GM12878 (cell line): ENCODE measurements at regions not wholly inside any gene's neighbourhood (a gene's known extent, or its start where the extent isn't known, plus 50 kb on each side); places are given as distances from the start of the nearest gene placed in this dataset.
"Not testable (repeated sequence)": the region's sequence is repeated elsewhere in the genome, so short reads cannot be mapped to it uniquely, and the experiment has no call there.

Experiments used
- ATAC-seq: fragments of 200-7000 bp; cut with Tn5 transposase; 3 replicates; pipeline ENCODE4 v1.9.1; 2020; ENCODE audit warnings: mild to moderate bottlenecking, moderate library complexity
- BruUV-seq: library from RNA; stranded (reverse); fragments of 400-500 nt; replicated peaks from 2 replicates; lab custom pipeline; 2021; lab: Mats Ljungman, UMichigan
- CTCF ChIA-PET: fragments of 300-600 bp; sonication (Branson Sonifier 250); formaldehyde crosslinking; extraction: SDS; loops from one replicate; lab custom pipeline; 2021; ENCODE audit warnings: inconsistent platforms; lab: Yijun Ruan, JAX
- POLR2A ChIA-PET: fragments of 350-600 bp; formaldehyde crosslinking; extraction: SDS; loops from one replicate; lab custom pipeline; 2021; ENCODE audit warnings: inconsistent platforms; lab: Charles Lee
- RAD21 ChIA-PET: fragments of 300-600 bp; sonication (Branson Sonifier 250); formaldehyde crosslinking; loops from one replicate; lab custom pipeline; 2023; ENCODE audit warnings: antibody characterized with exemption; ENCODE audit not compliant: unreplicated experiment; lab: Charles Lee
- SMC1A ChIA-PET: fragments of 300-600 bp; sonication (Branson Sonifier 250); formaldehyde crosslinking; loops from one replicate; lab custom pipeline; 2023; ENCODE audit not compliant: unreplicated experiment, uncharacterized antibody; lab: Charles Lee
- DNase-seq: peaks from one replicate; pipeline ENCODE4 v3.0.0-alpha.2; 2011; ENCODE audit warnings: low read depth, low spot score
- FAIRE-seq: peaks from 3 replicates; lab custom pipeline; 2011; peaks lifted over from hg19 to GRCh38; lab: Jason Lieb, UNC
- H2AFZ ChIP-seq: 2 replicates; pipeline ENCODE4 v1.6.0; 2011; ENCODE audit warnings: low read depth, low read length, control low read depth; ENCODE audit not compliant: control insufficient read depth
- H3K27ac ChIP-seq: 2 replicates; pipeline ENCODE4 v1.5.1; 2011; ENCODE audit warnings: control low read depth; ENCODE audit not compliant: control insufficient read depth, insufficient read depth
- H3K27me3 ChIP-seq, 2 experiments: replicated peaks in 1 of 2; 2 replicates each; pipeline versions ENCODE4 v1.6.0 to v1.6.1; 2011; ENCODE audit warnings: low read length in 1 of 2; ENCODE audit not compliant: control insufficient read depth in 2 of 2, insufficient read depth in 2 of 2
- H3K36me3 ChIP-seq, 2 experiments: 2 replicates each; pipeline ENCODE4 v1.5.1; 2011; ENCODE audit warnings: low read length in 1 of 2; ENCODE audit not compliant: control insufficient read depth in 2 of 2, insufficient read depth in 2 of 2
- H3K4me1 ChIP-seq: 2 replicates; pipeline ENCODE4 v1.6.1; 2011; ENCODE audit warnings: mild to moderate bottlenecking, low read length, moderate library complexity, mixed read lengths; ENCODE audit not compliant: control insufficient read depth, insufficient read depth
- H3K4me2 ChIP-seq: 2 replicates; pipeline ENCODE4 v1.6.0; 2011; ENCODE audit warnings: control low read depth; ENCODE audit not compliant: control insufficient read depth, insufficient read depth
- H3K4me3 ChIP-seq: fragments of 200-600 bp; sonication (generic); 2 replicates; pipeline ENCODE4 v1.5.1; 2016
- H3K79me2 ChIP-seq: 2 replicates; pipeline ENCODE4 v1.6.0; 2011; ENCODE audit warnings: low read length; ENCODE audit not compliant: control insufficient read depth, insufficient read depth
- H3K9ac ChIP-seq: 2 replicates; pipeline ENCODE4 v1.8.0; 2011; ENCODE audit warnings: low read length, control low read depth, mixed read lengths; ENCODE audit not compliant: control insufficient read depth, insufficient read depth
- H3K9me3 ChIP-seq: replicated peaks from 3 replicates; pipeline ENCODE4 v1.5.1; 2011; ENCODE audit warnings: mild to moderate bottlenecking, low read length; ENCODE audit not compliant: control insufficient read depth, insufficient read depth
- H4K20me1 ChIP-seq: 2 replicates; pipeline ENCODE4 v1.6.0; 2011; ENCODE audit not compliant: control insufficient read depth, insufficient read depth
- LARP7 ChIP-seq: fragments of 450-650 bp; IDR thresholded peaks from 2 replicates; pipeline ENCODE4 v1.6.1; 2017; ENCODE audit warnings: mild to moderate bottlenecking
- in situ Hi-C: fragments of 300-500 bp; cut with MboI; formaldehyde crosslinking; loops from 9 replicates; pipeline ENCODE4 v1.14.3; 2018; ENCODE audit warnings: mixed read lengths
- intact Hi-C: fragments of 100-400 bp; cut with micrococcal nuclease; formaldehyde crosslinking; loops from one replicate; pipeline ENCODE4 v1.14.2; 2022; ENCODE audit not compliant: unreplicated experiment
- TF ChIP-seq, protein P1 (sequence below): IDR thresholded peaks from 2 replicates; pipeline ENCODE4 v1.6.1; 2012; ENCODE audit warnings: improper control_type of control experiment, low read depth, low read length; ENCODE audit not compliant: insufficient replicate concordance

DNA sequence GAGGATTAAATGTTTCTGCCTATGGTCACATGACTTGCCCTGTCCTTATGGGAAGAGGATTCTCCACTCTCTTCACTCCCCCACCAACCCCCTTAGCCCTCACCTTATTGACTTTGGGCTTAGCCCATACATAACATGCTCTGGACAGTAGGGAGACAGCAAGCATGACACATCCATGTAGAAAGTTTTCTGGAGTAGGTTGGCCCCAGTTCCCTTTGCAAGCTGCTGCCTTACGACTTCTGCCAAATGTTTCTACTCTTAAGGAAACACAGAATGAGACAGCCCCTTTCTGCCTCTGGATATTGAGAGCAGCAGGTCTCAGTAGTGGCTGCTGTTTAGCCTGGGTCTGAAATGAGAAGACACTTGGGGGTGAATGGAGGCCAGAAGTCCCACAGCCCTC lies 282.2 kb downstream of the MAP2K6 start (continued):
- TF ChIP-seq, protein P1, sequence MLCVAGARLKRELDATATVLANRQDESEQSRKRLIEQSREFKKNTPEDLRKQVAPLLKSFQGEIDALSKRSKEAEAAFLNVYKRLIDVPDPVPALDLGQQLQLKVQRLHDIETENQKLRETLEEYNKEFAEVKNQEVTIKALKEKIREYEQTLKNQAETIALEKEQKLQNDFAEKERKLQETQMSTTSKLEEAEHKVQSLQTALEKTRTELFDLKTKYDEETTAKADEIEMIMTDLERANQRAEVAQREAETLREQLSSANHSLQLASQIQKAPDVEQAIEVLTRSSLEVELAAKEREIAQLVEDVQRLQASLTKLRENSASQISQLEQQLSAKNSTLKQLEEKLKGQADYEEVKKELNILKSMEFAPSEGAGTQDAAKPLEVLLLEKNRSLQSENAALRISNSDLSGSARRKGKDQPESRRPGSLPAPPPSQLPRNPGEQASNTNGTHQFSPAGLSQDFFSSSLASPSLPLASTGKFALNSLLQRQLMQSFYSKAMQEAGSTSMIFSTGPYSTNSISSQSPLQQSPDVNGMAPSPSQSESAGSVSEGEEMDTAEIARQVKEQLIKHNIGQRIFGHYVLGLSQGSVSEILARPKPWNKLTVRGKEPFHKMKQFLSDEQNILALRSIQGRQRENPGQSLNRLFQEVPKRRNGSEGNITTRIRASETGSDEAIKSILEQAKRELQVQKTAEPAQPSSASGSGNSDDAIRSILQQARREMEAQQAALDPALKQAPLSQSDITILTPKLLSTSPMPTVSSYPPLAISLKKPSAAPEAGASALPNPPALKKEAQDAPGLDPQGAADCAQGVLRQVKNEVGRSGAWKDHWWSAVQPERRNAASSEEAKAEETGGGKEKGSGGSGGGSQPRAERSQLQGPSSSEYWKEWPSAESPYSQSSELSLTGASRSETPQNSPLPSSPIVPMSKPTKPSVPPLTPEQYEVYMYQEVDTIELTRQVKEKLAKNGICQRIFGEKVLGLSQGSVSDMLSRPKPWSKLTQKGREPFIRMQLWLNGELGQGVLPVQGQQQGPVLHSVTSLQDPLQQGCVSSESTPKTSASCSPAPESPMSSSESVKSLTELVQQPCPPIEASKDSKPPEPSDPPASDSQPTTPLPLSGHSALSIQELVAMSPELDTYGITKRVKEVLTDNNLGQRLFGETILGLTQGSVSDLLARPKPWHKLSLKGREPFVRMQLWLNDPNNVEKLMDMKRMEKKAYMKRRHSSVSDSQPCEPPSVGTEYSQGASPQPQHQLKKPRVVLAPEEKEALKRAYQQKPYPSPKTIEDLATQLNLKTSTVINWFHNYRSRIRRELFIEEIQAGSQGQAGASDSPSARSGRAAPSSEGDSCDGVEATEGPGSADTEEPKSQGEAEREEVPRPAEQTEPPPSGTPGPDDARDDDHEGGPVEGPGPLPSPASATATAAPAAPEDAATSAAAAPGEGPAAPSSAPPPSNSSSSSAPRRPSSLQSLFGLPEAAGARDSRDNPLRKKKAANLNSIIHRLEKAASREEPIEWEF, result no peak
- TF ChIP-seq LARP7, result no peak
- TF ChIP-seq, all 136 proteins: peak for 0

GRCh38 chr17:69698352-69698751 lies 283.9 kb downstream of the MAP2K6 start:
- FAIRE-seq, H3K4me2 ChIP-seq, RAD21 ChIA-PET, DNase-seq, H3K9ac ChIP-seq, intact Hi-C loops, SMC1A ChIA-PET, H3K27me3 ChIP-seq, H3K4me1 ChIP-seq, BruUV-seq, H2AFZ ChIP-seq, H3K27ac ChIP-seq, H3K79me2 ChIP-seq, in situ Hi-C loops, H3K36me3 ChIP-seq, H3K9me3 ChIP-seq, CTCF ChIA-PET, H4K20me1 ChIP-seq, ATAC-seq, H3K4me3 ChIP-seq, POLR2A ChIA-PET: not testable (repeated sequence)
